ENCODE measurements at regions not wholly inside any gene's neighbourhood (a gene's known extent, or its start where the extent isn't known, plus 50 kb on each side); places are given as distances from the start of the nearest gene placed in this dataset.

GRCh38 chr3:102810937-102811336 is 376.1 kb downstream of the ZPLD1 start:
- H3K4me3 Mint-ChIP-seq = no peak overlapping the region
- H3K36me3 Mint-ChIP-seq = no peaks in the 10 kb centered on the region
- H3K4me1 Mint-ChIP-seq = no peaks in the 10 kb centered on the region
- no peaks in the 10 kb centered on the region for H3K27me3 Mint-ChIP-seq
- H3K27ac Mint-ChIP-seq = no peak overlapping the region
- H3K9me3 Mint-ChIP-seq = no peaks in the 10 kb centered on the region
- no peak for ATAC-seq

- no peak overlapping the region for H3K4me3 Mint-ChIP-seq
- no peaks in the 10 kb centered on the region for H3K36me3 Mint-ChIP-seq
- H3K4me1 Mint-ChIP-seq = no peaks in the 10 kb centered on the region
- H3K9me3 Mint-ChIP-seq = no peaks in the 10 kb centered on the region
- no peak for ATAC-seq
- H3K27ac Mint-ChIP-seq = no peak overlapping the region
- H3K27me3 Mint-ChIP-seq = no peaks in the 10 kb centered on the region
Observed at GRCh38 chr3:102826636-102827035, 391.8 kb downstream of the ZPLD1 start.

- Mint-ChIP-seq H3K36me3 (no peaks in the 10 kb centered on the region), H3K27me3 (no peaks in the 10 kb centered on the region), H3K4me1 (no peaks in the 10 kb centered on the region), H3K9me3 (no peaks in the 10 kb centered on the region), H3K4me3 (no peak overlapping the region), H3K27ac (no peak overlapping the region)
- no peak for ATAC-seq
Observed at GRCh38 chr3:102827386-102827785, 392.6 kb downstream of the ZPLD1 start.

- H3K27me3 Mint-ChIP-seq = no peaks in the 10 kb centered on the region
- no peaks in the 10 kb centered on the region for H3K9me3 Mint-ChIP-seq
- H3K4me3 Mint-ChIP-seq = no peak overlapping the region
- no peaks in the 10 kb centered on the region for H3K36me3 Mint-ChIP-seq
- no peaks in the 10 kb centered on the region for H3K4me1 Mint-ChIP-seq
- peak; percentile 20 for ATAC-seq
- no peak overlapping the region for H3K27ac Mint-ChIP-seq
Observed at GRCh38 chr3:102830415-102830814, 395.6 kb downstream of the ZPLD1 start.

GRCh38 chr3:102841866-102842265 is 407.1 kb downstream of the ZPLD1 start:
- H3K4me3 Mint-ChIP-seq = no peak overlapping the region
- no peak for ATAC-seq
- no peaks in the 10 kb centered on the region for H3K27me3 Mint-ChIP-seq
- H3K9me3 Mint-ChIP-seq = peaks cover 4% of the 10 kb centered on the region
- H3K4me1 Mint-ChIP-seq = no peaks in the 10 kb centered on the region
- H3K36me3 Mint-ChIP-seq = no peaks in the 10 kb centered on the region
- H3K27ac Mint-ChIP-seq = no peak overlapping the region

GRCh38 chr3:102866845-102867244 is 432.0 kb downstream of the ZPLD1 start:
- Mint-ChIP-seq H3K36me3 (no peaks in the 10 kb centered on the region), H3K4me1 (no peaks in the 10 kb centered on the region), H3K27ac (no peak overlapping the region), H3K9me3 (no peaks in the 10 kb centered on the region), H3K4me3 (no peak overlapping the region), H3K27me3 (no peaks in the 10 kb centered on the region)
- ATAC-seq = no peak

- no peaks in the 10 kb centered on the region for H3K9me3 Mint-ChIP-seq
- no peaks in the 10 kb centered on the region for H3K36me3 Mint-ChIP-seq
- no peak for ATAC-seq
- H3K4me1 Mint-ChIP-seq = no peaks in the 10 kb centered on the region
- no peak overlapping the region for H3K4me3 Mint-ChIP-seq
- no peaks in the 10 kb centered on the region for H3K27me3 Mint-ChIP-seq
- no peak overlapping the region for H3K27ac Mint-ChIP-seq
Observed at GRCh38 chr3:102883515-102883914, 448.7 kb downstream of the ZPLD1 start.

- H3K27ac Mint-ChIP-seq = no peak overlapping the region
- H3K9me3 Mint-ChIP-seq = no peaks in the 10 kb centered on the region
- no peaks in the 10 kb centered on the region for H3K27me3 Mint-ChIP-seq
- no peak overlapping the region for H3K4me3 Mint-ChIP-seq
- no peak for ATAC-seq
- no peaks in the 10 kb centered on the region for H3K4me1 Mint-ChIP-seq
- H3K36me3 Mint-ChIP-seq = no peaks in the 10 kb centered on the region
Observed at GRCh38 chr3:102885289-102885688, 450.5 kb downstream of the ZPLD1 start.

GRCh38 chr3:102887431-102887830 is 452.6 kb downstream of the ZPLD1 start:
- no peaks in the 10 kb centered on the region for H3K9me3 Mint-ChIP-seq
- H3K36me3 Mint-ChIP-seq = no peaks in the 10 kb centered on the region
- no peak for ATAC-seq
- H3K4me3 Mint-ChIP-seq = no peak overlapping the region
- H3K4me1 Mint-ChIP-seq = no peaks in the 10 kb centered on the region
- H3K27ac Mint-ChIP-seq = no peak overlapping the region
- no peaks in the 10 kb centered on the region for H3K27me3 Mint-ChIP-seq

GRCh38 chr3:102896851-102897621 is 462.2 kb downstream of the ZPLD1 start:
- peaks cover 2% of the 10 kb centered on the region for H3K9me3 Mint-ChIP-seq
- no peaks in the 10 kb centered on the region for H3K36me3 Mint-ChIP-seq
- no peaks in the 10 kb centered on the region for H3K27me3 Mint-ChIP-seq

GRCh38 chr3:102904629-102905028 is 469.8 kb downstream of the ZPLD1 start:
- Mint-ChIP-seq H3K4me1 (no peaks in the 10 kb centered on the region), H3K9me3 (peaks cover 3% of the 10 kb centered on the region), H3K27me3 (no peaks in the 10 kb centered on the region), H3K4me3 (no peak overlapping the region), H3K27ac (no peak overlapping the region), H3K36me3 (no peaks in the 10 kb centered on the region)
- ATAC-seq = no peak

More at GRCh38 chr3:102896851-102897621, 462.2 kb downstream of the ZPLD1 start:
- H3K4me1 Mint-ChIP-seq = no peaks in the 10 kb centered on the region
- H3K4me3 Mint-ChIP-seq = no peak overlapping the region
- no peak for ATAC-seq
- no peak overlapping the region for H3K27ac Mint-ChIP-seq

- no peak overlapping the region for H3K27ac Mint-ChIP-seq
Observed at GRCh38 chr3:102905811-102906210, 471.0 kb downstream of the ZPLD1 start.

GRCh38 chr3:102906818-102907217 is 472.0 kb downstream of the ZPLD1 start:
- no peaks in the 10 kb centered on the region for H3K36me3 Mint-ChIP-seq
- H3K27me3 Mint-ChIP-seq = no peaks in the 10 kb centered on the region
- no peak overlapping the region for H3K27ac Mint-ChIP-seq
- H3K4me1 Mint-ChIP-seq = no peaks in the 10 kb centered on the region
- ATAC-seq = no peak
- peaks cover 3% of the 10 kb centered on the region for H3K9me3 Mint-ChIP-seq
- no peak overlapping the region for H3K4me3 Mint-ChIP-seq

More at GRCh38 chr3:102905811-102906210, 471.0 kb downstream of the ZPLD1 start:
- Mint-ChIP-seq H3K27me3 (no peaks in the 10 kb centered on the region), H3K4me3 (no peak overlapping the region), H3K9me3 (peaks cover 3% of the 10 kb centered on the region), H3K4me1 (no peaks in the 10 kb centered on the region), H3K36me3 (no peaks in the 10 kb centered on the region)
- ATAC-seq = no peak

GRCh38 chr3:102909904-102910303 is 475.1 kb downstream of the ZPLD1 start:
- H3K27me3 Mint-ChIP-seq = no peaks in the 10 kb centered on the region
- ATAC-seq = no peak
- H3K36me3 Mint-ChIP-seq = no peaks in the 10 kb centered on the region
- H3K4me3 Mint-ChIP-seq = no peak overlapping the region
- no peaks in the 10 kb centered on the region for H3K9me3 Mint-ChIP-seq
- no peaks in the 10 kb centered on the region for H3K4me1 Mint-ChIP-seq
- H3K27ac Mint-ChIP-seq = no peak overlapping the region

- Mint-ChIP-seq H3K27me3 (no peaks in the 10 kb centered on the region), H3K9me3 (peaks cover 5% of the 10 kb centered on the region), H3K27ac (no peak overlapping the region), H3K36me3 (no peaks in the 10 kb centered on the region), H3K4me1 (no peaks in the 10 kb centered on the region), H3K4me3 (no peak overlapping the region)
- no peak for ATAC-seq
Observed at GRCh38 chr3:102916532-102916931, 481.7 kb downstream of the ZPLD1 start.

- no peaks in the 10 kb centered on the region for H3K4me1 Mint-ChIP-seq
- ATAC-seq = no peak
- no peak overlapping the region for H3K27ac Mint-ChIP-seq
- no peak overlapping the region for H3K4me3 Mint-ChIP-seq
- no peaks in the 10 kb centered on the region for H3K36me3 Mint-ChIP-seq
- peaks cover 11% of the 10 kb centered on the region for H3K9me3 Mint-ChIP-seq
- H3K27me3 Mint-ChIP-seq = no peaks in the 10 kb centered on the region
Observed at GRCh38 chr3:102926618-102927017, 491.8 kb downstream of the ZPLD1 start.
